GM13976 (cell line): ENCODE measurements at regions not wholly inside any gene's neighbourhood (a gene's known extent, or its start where the extent isn't known, plus 50 kb on each side); places are given as distances from the start of the nearest gene placed in this dataset.
"Not testable (repeated sequence)": the region's sequence is repeated elsewhere in the genome, so short reads cannot be mapped to it uniquely, and the experiment has no call there.

Experiments
- DNase-seq: peaks from one replicate; pipeline ENCODE4 v3.0.0; 2012; ENCODE audit warnings: low spot score
- in situ Hi-C: fragments of 300-500 bp; cut with MboI; formaldehyde crosslinking; loops from one replicate; pipeline ENCODE4 v1.12.0; 2022; ENCODE audit warnings: low sequenced_read_pairs, mixed read lengths, inconsistent platforms; ENCODE audit not compliant: unreplicated experiment
- TF ChIP-seq, protein P1 (sequence below): IDR thresholded peaks from 2 replicates; pipeline ENCODE4 v1.5.1; 2012; ENCODE audit warnings: borderline replicate concordance, mild to moderate bottlenecking; ENCODE audit not compliant: insufficient read depth; ENCODE audit errors: extremely low read depth, missing control alignments, control extremely low read depth

DNA sequence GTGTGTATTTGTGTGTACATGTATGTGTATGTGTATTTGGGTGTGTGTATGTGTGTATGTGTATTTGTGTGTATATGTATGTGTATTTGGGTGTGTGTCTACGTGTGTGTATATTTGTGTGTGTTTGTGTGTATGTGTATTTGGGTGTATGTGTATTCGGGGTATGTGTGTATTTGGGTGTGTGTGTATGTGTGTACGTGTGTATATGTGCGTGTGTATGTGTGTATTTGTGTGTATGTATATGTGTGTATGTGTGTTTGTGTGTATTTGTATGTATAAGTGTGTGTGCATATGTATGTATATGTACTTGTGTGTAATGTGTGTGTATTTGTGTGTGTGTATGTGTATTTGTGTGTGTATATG is 62.0 kb downstream of the HAPSTR1 start:
- in situ Hi-C loops: no loop called here
- no peak for DNase-seq
- TF ChIP-seq, protein P1, sequence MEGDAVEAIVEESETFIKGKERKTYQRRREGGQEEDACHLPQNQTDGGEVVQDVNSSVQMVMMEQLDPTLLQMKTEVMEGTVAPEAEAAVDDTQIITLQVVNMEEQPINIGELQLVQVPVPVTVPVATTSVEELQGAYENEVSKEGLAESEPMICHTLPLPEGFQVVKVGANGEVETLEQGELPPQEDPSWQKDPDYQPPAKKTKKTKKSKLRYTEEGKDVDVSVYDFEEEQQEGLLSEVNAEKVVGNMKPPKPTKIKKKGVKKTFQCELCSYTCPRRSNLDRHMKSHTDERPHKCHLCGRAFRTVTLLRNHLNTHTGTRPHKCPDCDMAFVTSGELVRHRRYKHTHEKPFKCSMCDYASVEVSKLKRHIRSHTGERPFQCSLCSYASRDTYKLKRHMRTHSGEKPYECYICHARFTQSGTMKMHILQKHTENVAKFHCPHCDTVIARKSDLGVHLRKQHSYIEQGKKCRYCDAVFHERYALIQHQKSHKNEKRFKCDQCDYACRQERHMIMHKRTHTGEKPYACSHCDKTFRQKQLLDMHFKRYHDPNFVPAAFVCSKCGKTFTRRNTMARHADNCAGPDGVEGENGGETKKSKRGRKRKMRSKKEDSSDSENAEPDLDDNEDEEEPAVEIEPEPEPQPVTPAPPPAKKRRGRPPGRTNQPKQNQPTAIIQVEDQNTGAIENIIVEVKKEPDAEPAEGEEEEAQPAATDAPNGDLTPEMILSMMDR: no peak

DNA sequence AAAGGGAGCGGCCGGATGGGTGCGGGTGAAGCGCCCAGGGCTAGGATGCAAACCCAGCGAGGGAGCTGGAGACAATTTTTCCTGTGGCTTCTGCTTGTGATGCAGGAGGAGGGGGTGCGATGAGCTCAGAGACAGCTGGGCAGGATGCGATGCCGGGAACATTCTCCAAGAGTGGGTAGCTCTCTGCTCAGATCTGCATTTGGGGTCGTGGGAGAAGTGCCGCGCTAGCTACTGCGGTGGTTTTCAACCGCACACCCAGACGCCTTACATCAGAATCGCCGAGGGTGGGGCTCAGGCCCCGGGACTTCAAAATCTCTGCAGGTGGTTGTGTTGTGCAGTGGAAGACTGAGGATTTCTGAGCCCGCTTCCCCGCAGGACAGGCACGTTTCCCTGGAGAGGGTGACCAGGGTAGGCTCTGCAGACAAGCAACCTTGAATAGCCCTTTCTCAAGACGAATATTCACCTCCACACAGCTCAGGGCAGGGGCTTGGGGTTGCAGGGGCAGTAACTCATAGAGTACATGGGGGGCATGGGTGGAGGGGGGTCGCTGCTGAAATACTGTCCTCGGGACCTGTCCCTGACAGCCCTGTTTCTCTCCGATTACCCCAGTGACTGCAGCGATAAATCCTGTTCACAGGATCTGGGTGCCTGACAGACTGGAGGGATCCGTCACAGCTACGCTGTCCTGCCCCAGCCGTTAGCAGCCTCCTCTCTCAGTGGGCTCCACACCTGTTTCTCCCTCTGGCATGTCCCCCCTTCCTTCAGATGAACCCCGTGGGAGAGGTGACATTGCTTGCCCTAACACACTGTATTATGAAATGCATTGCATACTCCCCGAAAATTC is 63.3 kb downstream of the HAPSTR1 start:
- in situ Hi-C loops: no loop called here
- DNase-seq: no peak
- TF ChIP-seq, protein P1: no peak

- TF ChIP-seq, protein P1: no peak
- no peak for DNase-seq
- in situ Hi-C loops: no loop called here
Observed at GRCh38 chr16:9155871-9156270, 64.4 kb downstream of the HAPSTR1 start.

DNA sequence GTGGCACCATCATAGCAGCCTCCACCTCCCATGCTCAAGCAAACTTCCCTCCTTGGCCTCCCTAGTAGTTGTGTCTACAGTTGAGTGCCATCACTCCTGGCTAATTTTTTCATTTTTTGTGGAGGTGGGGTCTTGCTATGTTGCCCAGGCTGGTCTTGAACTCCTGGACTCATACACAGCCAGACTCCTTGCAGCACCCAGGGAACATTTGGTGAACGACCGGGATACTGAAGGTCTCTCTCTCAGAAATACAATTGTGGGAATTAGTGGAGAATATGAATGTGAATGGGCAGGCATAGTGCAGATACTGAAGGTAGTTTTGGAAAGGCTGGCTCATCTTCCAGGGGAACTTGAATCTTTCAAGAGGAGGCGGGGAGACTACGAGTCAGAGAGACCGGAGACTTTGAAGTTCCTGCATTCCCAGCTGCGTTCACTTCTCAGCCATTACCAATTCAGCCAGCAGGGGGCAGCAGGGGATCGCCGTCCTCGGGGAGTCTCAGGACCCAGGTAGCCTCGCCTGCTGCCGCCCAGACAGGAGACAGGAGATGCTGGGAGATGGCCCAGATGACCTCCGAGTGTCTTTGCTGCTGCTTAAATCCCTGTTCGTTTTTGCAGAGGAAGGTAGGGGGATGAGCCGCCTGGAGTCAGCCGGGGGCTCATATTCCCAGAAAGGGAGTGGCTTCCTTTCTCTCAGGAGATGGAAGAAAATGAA is 68.6 kb downstream of the HAPSTR1 start:
- in situ Hi-C loops: no loop called here
- TF ChIP-seq, protein P1: peak; percentile 33
- DNase-seq: peak; percentile 63

DNA sequence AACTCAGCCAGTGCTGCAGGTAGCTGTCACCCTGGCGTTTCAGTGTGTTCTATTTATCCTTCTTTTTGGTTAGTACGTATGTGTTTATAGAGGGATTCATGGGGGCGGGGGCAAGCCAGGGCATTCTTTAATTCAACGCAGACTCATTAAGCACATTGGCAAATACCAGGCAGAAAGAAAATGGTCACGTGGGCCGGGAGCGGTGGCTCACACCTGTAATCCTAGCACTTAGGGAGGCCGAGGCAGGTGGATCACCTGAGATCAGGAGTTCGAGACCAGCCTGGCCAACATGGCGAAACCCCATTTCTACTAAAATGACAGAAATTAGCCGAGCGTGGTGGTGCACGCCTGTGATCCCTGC is 69.1 kb downstream of the HAPSTR1 start:
- TF ChIP-seq, protein P1: no peak
- no peak for DNase-seq
- in situ Hi-C loops: no loop called here

DNA sequence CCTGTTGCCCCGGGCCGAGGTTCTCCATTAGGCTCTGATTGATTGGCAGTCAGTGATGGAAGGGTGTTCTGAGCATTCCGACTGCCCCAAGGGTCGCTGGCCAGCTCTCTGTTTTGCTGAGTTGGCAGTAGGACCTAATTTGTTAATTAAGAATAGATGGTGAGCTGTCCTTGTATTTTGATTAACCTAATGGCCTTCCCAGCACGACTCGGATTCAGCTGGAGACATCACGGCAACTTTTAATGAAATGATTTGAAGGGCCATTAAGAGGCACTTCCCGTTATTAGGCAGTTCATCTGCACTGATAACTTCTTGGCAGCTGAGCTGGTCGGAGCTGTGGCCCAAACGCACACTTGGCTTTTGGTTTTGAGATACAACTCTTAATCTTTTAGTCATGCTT is 74.2 kb downstream of the HAPSTR1 start:
- TF ChIP-seq, protein P1: no peak
- in situ Hi-C loops: no loop called here
- DNase-seq: no peak

DNA sequence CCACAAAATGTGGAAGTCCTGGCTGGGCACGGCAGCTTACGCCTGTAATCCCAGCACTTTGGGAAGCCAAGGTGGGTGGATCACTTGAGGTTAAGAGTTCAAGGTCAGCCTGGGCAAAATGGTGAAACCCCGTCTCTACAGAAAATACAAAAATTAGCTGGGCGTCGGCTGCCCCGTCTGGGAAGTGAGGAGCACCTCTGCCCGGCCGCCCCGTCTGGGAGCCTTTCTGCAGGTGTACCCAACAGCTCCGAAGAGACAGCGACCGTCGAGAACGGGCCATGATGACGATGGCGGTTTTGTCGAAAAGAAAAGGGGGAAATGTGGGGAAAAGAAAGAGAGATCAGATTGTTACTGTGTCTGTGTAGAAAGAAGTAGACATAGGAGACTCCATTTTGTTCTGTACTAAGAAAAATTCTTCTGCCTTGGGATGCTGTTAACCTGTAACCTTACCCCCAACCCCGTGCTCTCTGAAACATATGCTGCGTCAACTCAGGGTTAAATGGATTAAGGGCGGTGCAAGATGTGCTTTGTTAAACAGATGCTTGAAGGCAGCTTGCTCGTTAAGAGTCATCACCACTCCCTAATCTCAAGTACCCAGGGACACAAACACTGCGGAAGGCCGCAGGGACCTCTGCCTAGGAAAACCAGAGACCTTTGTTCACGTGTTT is 75.0 kb downstream of the HAPSTR1 start:
- in situ Hi-C loops, DNase-seq: not testable (repeated sequence)
